Activated T-cell treated with anti-CD3 and anti-CD28 coated beads for 4 hours (primary cell): ENCODE measurements at regions not wholly inside any gene's neighbourhood (a gene's known extent, or its start where the extent isn't known, plus 50 kb on each side); places are given as distances from the start of the nearest gene placed in this dataset.
"Not testable (repeated sequence)": the region's sequence is repeated elsewhere in the genome, so short reads cannot be mapped to it uniquely, and the experiment has no call there.

Experiments used
- DNase-seq: peaks from one replicate; pipeline ENCODE4 v3.0.0-alpha.2; 2020

DNA sequence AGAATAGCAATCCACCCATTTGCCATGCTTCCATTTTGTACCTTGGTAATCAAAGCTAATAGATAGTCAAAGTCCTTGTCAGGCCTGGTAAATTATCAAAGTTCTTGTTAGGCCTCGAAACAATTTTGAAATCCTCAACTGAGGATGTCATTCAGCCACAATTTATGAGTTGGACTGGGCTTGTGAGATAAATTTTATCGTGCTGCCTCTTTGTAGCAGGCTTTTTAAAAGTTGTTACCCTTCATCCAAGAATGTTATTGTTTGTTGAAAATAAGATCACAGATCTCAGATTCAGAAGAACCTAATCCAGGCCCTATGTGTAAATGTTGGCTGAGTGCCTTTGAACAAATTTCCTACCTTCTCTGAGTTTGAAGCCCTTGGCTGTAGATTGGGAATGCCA lies 143.3 kb upstream of the PROK2 start:
- no peak for DNase-seq

DNA sequence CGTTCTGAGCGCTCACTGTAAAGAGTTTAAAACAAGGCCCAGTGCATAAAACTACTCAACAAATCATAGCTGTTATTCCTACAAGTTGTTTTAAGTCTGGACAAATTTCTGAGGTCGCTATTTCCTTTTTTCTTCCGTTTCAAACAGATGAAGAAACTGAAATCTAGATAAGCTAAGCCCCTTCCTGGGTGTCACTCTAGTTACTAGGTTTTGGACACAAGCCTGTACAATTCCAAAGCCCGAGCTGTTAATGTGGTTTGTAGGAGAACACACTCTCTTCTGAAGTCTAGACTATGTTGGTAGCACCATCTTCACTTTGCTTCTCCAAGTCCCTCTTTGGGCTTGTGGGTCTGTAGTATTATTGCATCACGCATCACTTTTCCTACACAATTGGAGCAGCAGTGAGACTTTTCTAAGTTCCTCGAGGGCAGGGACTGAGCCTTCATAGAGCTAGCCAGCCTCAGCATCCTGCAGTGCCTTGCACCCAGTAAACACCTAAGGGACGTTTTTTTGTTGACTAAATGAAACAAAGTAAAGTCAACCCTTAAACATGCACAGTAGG lies 142.6 kb upstream of the PROK2 start:
- no peak for DNase-seq

- DNase-seq, result no peak
Measured at GRCh38 chr3:71926616-71927015, 141.7 kb upstream of the PROK2 start.

GRCh38 chr3:71926262-71926600 lies 141.3 kb upstream of the PROK2 start:
- DNase-seq, result no peak

- not testable (repeated sequence) for DNase-seq
Measured at GRCh38 chr3:71925511-71926261, 140.7 kb upstream of the PROK2 start.

DNA sequence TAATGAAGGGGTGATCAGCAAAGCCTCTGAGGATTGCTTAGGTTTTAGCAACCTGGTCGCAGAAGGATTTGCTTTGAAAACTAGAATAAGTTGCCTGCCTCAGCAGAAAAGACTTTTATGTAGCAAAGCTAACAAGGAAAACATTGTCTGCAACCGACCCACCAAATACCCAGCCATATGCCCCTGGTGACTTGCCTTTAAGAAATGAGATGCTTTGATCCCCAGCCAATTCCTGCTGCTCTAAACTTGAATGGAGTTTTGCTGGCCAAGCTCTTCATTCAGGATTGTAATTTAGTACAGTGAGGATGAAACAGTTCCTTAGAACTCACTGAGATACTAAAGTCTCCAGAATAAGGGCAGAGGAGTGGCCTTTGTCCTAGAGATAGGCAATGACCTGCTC lies 139.8 kb upstream of the PROK2 start:
- DNase-seq, result no peak

DNA sequence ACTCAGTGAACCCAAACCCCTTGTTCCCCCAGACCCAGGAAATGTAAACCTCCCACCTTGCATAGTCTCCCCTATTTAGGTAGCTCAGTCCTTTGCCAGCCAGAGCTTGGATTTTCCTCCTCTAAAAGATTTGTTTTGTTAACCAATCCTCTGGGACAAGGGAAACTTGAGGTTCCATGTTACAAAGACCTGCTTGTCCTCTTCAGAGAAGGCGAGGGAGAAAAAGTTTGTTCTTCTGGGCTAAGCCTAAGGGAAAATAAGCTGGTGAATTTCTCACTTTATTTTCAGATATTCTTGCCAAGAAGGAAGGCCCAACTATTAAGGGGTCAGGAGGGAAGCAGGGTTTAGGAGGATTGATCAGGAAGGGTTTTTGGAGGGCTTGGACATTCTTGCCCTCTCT lies 136.1 kb upstream of the PROK2 start:
- no peak for DNase-seq

GRCh38 chr3:71919572-71919971 lies 134.6 kb upstream of the PROK2 start:
- no peak for DNase-seq

GRCh38 chr3:71917545-71917944 lies 132.6 kb upstream of the PROK2 start:
- DNase-seq, result no peak

DNA sequence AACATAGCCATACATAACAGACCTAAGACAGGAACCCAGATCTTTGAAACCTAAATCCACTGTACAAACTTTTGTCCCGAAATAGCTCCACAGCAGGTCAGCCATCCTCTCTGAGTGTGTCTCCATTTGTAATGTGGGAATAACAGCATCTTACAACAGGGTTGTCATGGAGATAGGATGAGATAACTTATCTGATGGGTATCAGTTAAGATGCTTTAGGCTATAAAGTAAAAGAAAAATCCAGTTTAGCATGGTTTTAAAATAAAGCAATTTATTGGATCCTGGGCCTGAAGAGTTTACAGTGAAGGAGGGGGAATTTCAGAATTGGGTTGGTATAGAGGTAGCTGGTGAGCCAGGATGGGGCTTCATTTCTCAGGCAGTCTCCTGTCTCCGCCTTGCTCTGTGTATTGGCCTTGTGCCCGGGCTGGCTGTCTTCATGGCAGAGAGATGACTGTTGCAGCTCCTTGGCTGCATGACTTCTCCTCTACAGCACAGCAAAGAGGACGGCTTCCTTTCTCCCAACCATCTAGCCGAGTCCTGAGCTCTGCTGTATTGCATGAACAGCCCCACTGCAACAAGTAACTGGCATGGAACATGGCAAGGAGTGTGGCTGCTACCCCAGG lies 131.9 kb upstream of the PROK2 start:
- DNase-seq, result no peak

GRCh38 chr3:71912839-71913495 lies 128.0 kb upstream of the PROK2 start:
- DNase-seq, result no peak

DNA sequence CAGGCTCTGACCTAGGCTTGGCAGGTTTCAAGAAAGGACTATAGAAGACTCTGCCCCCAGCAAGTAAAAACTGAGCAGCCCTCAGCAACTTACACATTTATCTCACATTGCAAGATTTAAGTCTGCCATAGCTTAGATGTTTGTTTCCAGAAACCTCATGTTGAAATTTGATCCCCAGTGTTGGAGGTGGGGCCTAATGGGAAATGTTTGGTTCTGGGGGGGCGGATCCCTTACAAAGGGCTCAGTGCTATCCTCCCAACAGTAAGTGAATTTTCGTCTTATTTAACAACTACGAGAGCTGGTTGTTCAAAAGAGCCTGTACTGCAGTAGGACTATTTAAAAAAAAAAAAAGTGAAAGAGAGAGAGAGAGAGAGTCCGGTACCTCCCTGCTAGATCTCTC lies 125.2 kb upstream of the PROK2 start:
- DNase-seq, result no peak

- no peak for DNase-seq
Measured at GRCh38 chr3:71907996-71908395, 123.0 kb upstream of the PROK2 start.

- no peak for DNase-seq
Measured at GRCh38 chr3:71906976-71907375, 122.0 kb upstream of the PROK2 start.

DNA sequence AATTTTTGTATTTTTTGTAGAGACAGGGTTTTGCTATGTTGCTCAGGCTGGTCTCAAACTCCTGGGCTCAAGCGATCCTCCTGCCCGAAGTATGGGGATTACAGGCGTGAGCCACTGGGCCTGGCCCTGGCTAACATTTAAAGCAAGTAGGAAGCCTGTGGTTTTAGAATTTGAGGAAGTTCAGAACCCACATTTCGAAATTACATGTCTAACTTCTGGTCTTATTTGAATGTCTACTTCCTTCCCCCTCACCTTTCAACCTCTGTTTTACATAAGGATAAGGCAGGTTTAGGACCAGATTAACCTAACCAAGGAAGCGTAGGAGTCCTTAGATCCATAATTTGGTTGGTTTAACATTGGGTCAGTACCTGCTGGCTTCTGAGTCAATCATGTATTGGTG lies 120.5 kb upstream of the PROK2 start:
- no peak for DNase-seq

DNA sequence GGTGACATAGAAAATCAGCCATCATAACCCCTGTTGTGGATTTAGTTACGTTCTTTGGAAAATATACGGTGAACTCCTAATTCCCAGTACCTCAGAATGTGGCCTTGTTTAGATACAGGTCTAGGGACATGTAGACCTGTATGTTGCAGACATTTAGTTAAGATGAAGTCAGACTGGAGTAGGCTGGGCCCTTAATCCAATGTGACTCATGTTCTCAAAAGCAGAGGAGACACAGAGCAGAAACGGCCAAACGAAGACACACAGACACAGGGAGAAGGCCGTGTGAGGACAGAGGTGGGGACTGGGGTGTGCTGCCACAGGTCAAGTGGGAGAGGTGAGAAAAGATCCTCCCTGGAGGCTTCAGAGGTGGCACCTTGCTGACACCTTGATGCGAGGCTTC lies 119.0 kb upstream of the PROK2 start:
- DNase-seq, result no peak

DNA sequence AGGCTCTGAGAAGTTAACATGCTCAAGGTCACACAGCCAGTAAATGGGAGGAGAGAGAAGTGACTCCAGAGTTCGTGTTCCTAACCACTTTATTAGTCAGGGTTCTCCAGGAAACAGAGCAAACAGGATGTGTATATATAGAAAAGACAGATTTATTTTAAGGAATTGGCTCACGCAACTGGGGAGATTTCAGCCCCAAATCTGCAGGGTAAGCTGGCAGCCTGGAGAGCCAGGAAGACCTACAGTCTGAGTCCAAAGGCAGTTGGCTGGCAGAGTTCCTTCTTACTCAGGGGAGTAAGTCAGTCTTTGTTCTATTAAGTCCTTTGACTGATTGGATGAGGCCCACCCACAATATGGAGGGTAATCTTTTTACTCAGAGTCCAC lies 118.2 kb upstream of the PROK2 start:
- DNase-seq, result no peak

GRCh38 chr3:71902258-71903111 lies 117.5 kb upstream of the PROK2 start:
- no peak for DNase-seq

DNA sequence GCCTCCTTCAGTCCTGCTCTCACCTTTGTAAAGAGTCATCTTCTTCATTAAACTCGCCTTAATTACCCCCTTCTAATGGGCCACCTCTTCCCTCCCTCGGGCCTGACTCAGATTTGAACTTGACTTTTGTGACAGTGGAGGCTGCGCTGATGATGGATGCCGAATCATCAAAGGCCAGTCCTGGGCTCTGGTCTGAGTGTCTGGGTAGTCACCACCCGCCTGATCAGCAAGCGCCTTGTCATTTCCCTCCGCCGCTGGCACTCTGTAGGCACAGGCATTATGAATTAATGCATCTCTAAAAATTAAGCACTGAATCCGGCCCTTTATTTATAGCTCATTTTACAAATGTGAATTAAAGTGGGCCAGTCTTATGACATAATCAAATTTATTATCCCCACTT lies 116.7 kb upstream of the PROK2 start:
- DNase-seq, result no peak

DNA sequence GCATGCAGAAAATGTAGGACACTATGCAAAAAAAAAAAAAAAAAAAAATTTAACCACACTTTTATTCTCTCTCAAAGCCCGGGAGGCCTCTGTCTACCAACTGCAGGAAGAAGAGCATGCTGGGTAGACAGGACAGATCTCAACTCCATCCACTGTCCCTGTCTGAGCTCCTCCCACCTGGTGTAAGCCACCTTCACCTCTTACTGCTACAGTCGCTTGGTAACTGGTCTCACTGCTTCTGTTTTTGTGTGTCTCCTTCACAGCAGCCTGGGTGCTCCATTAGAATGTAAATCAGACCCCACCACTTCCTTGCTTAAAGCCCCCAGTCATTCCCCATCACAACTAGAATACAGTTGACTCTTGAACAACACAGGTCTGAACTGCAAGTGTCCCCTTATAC lies 115.1 kb upstream of the PROK2 start:
- DNase-seq, result no peak

DNA sequence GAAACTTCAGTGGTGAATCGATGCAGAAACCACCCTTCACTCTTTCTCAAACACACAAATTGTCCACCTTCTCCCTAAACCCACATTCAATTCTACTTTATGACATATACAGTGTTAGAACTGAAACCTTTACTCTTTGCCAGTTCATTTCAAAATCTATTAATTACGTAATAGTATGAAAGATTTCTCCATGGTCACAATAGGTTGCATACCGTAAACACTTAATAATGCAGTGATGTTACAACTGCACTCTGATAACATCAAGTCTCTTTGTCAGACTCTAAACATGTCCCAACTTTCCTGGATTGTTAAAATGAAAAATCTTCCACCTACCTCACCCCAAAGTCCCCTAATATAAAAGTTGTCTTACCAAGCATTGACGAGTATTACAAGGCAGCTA lies 111.8 kb upstream of the PROK2 start:
- DNase-seq, result no peak

GRCh38 chr3:71893702-71894479 lies 108.9 kb upstream of the PROK2 start:
- DNase-seq, result no peak
